ENCODE measurements at regions not wholly inside any gene's neighbourhood (a gene's known extent, or its start where the extent isn't known, plus 50 kb on each side); places are given as distances from the start of the nearest gene placed in this dataset.

DNA sequence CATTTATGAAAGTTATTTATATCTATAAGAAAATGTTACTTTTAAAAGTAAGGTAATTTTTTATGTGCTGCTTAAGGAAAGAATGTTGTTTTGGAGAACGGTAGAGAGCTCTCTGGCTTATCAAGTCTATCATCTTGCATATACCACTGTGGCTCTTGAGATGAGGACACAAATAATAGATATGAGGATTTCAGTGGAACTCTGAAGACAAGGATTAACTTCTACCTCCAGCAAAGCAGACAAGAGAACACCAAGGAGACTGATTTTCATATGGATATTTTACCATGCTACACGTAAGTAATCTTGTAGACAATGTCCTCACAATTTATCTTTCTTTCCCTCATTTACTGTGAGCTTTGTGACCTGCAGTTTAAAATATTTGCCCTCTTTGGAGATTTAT lies 557.5 kb upstream of the NDST4 start:
- TF ChIP-seq, protein P1, sequence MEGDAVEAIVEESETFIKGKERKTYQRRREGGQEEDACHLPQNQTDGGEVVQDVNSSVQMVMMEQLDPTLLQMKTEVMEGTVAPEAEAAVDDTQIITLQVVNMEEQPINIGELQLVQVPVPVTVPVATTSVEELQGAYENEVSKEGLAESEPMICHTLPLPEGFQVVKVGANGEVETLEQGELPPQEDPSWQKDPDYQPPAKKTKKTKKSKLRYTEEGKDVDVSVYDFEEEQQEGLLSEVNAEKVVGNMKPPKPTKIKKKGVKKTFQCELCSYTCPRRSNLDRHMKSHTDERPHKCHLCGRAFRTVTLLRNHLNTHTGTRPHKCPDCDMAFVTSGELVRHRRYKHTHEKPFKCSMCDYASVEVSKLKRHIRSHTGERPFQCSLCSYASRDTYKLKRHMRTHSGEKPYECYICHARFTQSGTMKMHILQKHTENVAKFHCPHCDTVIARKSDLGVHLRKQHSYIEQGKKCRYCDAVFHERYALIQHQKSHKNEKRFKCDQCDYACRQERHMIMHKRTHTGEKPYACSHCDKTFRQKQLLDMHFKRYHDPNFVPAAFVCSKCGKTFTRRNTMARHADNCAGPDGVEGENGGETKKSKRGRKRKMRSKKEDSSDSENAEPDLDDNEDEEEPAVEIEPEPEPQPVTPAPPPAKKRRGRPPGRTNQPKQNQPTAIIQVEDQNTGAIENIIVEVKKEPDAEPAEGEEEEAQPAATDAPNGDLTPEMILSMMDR (conservative IDR thresholded peaks at IDR 0.05 in 1 of 2, IDR thresholded peaks at IDR 0.05 in 1 of 2; ENCODE audit: extremely low read depth in 1 of 2, insufficient read depth in 1 of 2, low read depth in 1 of 2, low read length in 2 of 2): no peak
- no peak for TF ChIP-seq EZH2 (IDR thresholded peaks at IDR 0.05; ENCODE audit: borderline replicate concordance, low read length)

All from mammary epithelial cell (primary cell).